ENCODE measurements at regions not wholly inside any gene's neighbourhood (a gene's known extent, or its start where the extent isn't known, plus 50 kb on each side); places are given as distances from the start of the nearest gene placed in this dataset.

GRCh38 chr11:39968071-39968470, 1491.4 kb downstream of the LRRC4C start:
- no peak for TF ChIP-seq CTCF (IDR thresholded peaks at IDR 0.05)
- no peak for TF ChIP-seq EP300 (IDR thresholded peaks at IDR 0.05)
